Kidney (tissue), 13 donors: ENCODE measurements at regions not wholly inside any gene's neighbourhood (a gene's known extent, or its start where the extent isn't known, plus 50 kb on each side); places are given as distances from the start of the nearest gene placed in this dataset.

Experiments used
- DNase-seq, 5 donors: peaks; one replicate each; pipeline ENCODE4 v3.0.0-alpha.2; 2013 to 2020
- FAIRE-seq: peaks from 2 replicates; lab custom pipeline; 2012; peaks lifted over from hg19 to GRCh38; lab: Jason Lieb, UNC
- H3K27ac ChIP-seq, 2 donors: one replicate each; pipeline ENCODE4 v1.7.0; 2013; ENCODE audit warnings: low read depth in 2 of 2, low read length in 2 of 2, inconsistent platforms in 1 of 2
- H3K27me3 ChIP-seq: one replicate; pipeline ENCODE4 v1.7.1; 2013; ENCODE audit warnings: low read length, inconsistent platforms; ENCODE audit not compliant: control insufficient read depth, insufficient read depth
- H3K36me3 ChIP-seq, 3 donors: one replicate each; pipeline versions ENCODE4 v1.7.0 to v1.7.1; 2013; ENCODE audit warnings: low read length in 3 of 3, control low read depth in 1 of 3, inconsistent platforms in 1 of 3; ENCODE audit not compliant: insufficient read depth in 3 of 3, control insufficient read depth in 2 of 3
- H3K4me1 ChIP-seq, 3 donors: one replicate each; pipeline versions ENCODE4 v1.7.0 to v1.7.1; 2013; ENCODE audit warnings: low read length in 3 of 3, inconsistent platforms in 1 of 3, low read depth in 1 of 3; ENCODE audit not compliant: control insufficient read depth in 2 of 3, insufficient read depth in 2 of 3
- H3K4me3 ChIP-seq, 3 donors: one replicate each; pipeline versions ENCODE4 v1.7.0 to v1.8.1; 2013; ENCODE audit warnings: low read length in 3 of 3, control low read depth in 1 of 3, inconsistent platforms in 1 of 3
- H3K9ac ChIP-seq, 3 donors: one replicate each; pipeline versions ENCODE4 v1.7.0 to v1.7.1; 2013; ENCODE audit warnings: low read length in 3 of 3, control low read depth in 1 of 3, inconsistent platforms in 1 of 3
- H3K9me3 ChIP-seq, 3 donors: one replicate each; pipeline versions ENCODE4 v1.7.0 to v1.7.1; 2013; ENCODE audit warnings: low read length in 3 of 3, control low read depth in 1 of 3, inconsistent platforms in 1 of 3; ENCODE audit not compliant: control insufficient read depth in 2 of 3, insufficient read depth in 1 of 3
- CTCF ChIP-seq: IDR thresholded peaks from 3 replicates; pipeline ENCODE4 v1.5.1; 2012; ENCODE audit warnings: mild to moderate bottlenecking, moderate library complexity, borderline replicate concordance; ENCODE audit not compliant: insufficient read depth; ENCODE audit errors: extremely low read depth
- intact Hi-C: fragments of 100-400 bp; cut with DNase I; formaldehyde crosslinking; loops from one replicate; pipeline ENCODE4 v1.11.1; 2022
- donor health status: control.
- donor health status: control.
- donor health status: control.
- donor health status: control.
- donor health status: control.
- donor health status: DM: yes; HTN: yes; CAD: no.
- donor health status: Normal renal cell carcinoma (clear cell type).

GRCh38 chr11:119560961-119561360 is 138.0 kb upstream of the THY1 start:
- FAIRE-seq (no peak), DNase-seq (no peak)
- no peaks in the 10 kb centered on the region for H3K4me1 ChIP-seq
- no peak overlapping the region for H3K9ac ChIP-seq
- intact Hi-C loops: no loop called here
- no peaks in the 10 kb centered on the region for H3K36me3 ChIP-seq
- H3K27ac ChIP-seq: no peak overlapping the region
- H3K9me3 ChIP-seq: no peaks in the 10 kb centered on the region
- no peak for TF ChIP-seq CTCF
- H3K27me3 ChIP-seq: no peaks in the 10 kb centered on the region
- H3K4me3 ChIP-seq: no peak overlapping the region

- H3K4me3 ChIP-seq: no peak overlapping the region
- no peak for TF ChIP-seq CTCF
- no peaks in the 10 kb centered on the region for H3K9me3 ChIP-seq
- no peak overlapping the region for H3K27ac ChIP-seq
- H3K4me1 ChIP-seq: no peaks in the 10 kb centered on the region
- H3K36me3 ChIP-seq: no peaks in the 10 kb centered on the region
- intact Hi-C loops: no loop called here
- no peak for FAIRE-seq
- no peaks in the 10 kb centered on the region for H3K27me3 ChIP-seq
- DNase-seq: peak in 1 of 5 donors; percentile 32
- H3K9ac ChIP-seq: no peak overlapping the region
Measured at GRCh38 chr11:119560291-119560690, 137.3 kb upstream of the THY1 start.

GRCh38 chr11:119552106-119552485 is 129.1 kb upstream of the THY1 start:
- H3K36me3 ChIP-seq: no peaks in the 10 kb centered on the region
- DNase-seq: no peak
- no peak overlapping the region for H3K27ac ChIP-seq
- H3K4me3 ChIP-seq: no peak overlapping the region
- no peaks in the 10 kb centered on the region for H3K27me3 ChIP-seq
- no peaks in the 10 kb centered on the region for H3K4me1 ChIP-seq
- TF ChIP-seq CTCF: no peak
- no peak overlapping the region for H3K9ac ChIP-seq
- intact Hi-C loops: no loop called here
- H3K9me3 ChIP-seq: no peaks in the 10 kb centered on the region
- no peak for FAIRE-seq

- H3K4me3 ChIP-seq: no peak overlapping the region
- no peaks in the 10 kb centered on the region for H3K36me3 ChIP-seq
- FAIRE-seq (no peak), DNase-seq (peak in 1 of 5 donors; percentile 14)
- H3K4me1 ChIP-seq: no peaks in the 10 kb centered on the region
- peaks cover 0 to 2% (median 0%) of the 10 kb centered on the region in 3 donors for H3K9me3 ChIP-seq
- H3K9ac ChIP-seq: no peak overlapping the region
- intact Hi-C loops: no loop called here
- H3K27ac ChIP-seq: no peak overlapping the region
- H3K27me3 ChIP-seq: no peaks in the 10 kb centered on the region
- no peak for TF ChIP-seq CTCF
Measured at GRCh38 chr11:119551420-119552105, 128.6 kb upstream of the THY1 start.
